Osteoblast (primary cell): ENCODE measurements at regions not wholly inside any gene's neighbourhood (a gene's known extent, or its start where the extent isn't known, plus 50 kb on each side); places are given as distances from the start of the nearest gene placed in this dataset. TPM values are rescaled to one million over a fixed set of nuclear protein-coding genes. Genes with fewer than 3 reads are reported as not detected.

Experiments used
- DNase-seq: peaks from one replicate; pipeline ENCODE4 v3.0.0; 2011; ENCODE audit warnings: low spot score, mixed read lengths; ENCODE audit not compliant: insufficient read length; ENCODE audit errors: missing footprints
- H2AFZ ChIP-seq: 2 replicates; pipeline ENCODE4 v1.6.0; 2011; ENCODE audit warnings: mild to moderate bottlenecking, low read length
- H3K27ac ChIP-seq: 2 replicates; pipeline ENCODE4 v1.5.1; 2011; ENCODE audit warnings: mild to moderate bottlenecking, low read depth, low read length, moderate library complexity
- H3K27me3 ChIP-seq: 2 replicates; pipeline ENCODE4 v1.6.0; 2012; ENCODE audit warnings: mild to moderate bottlenecking, control low read depth, inconsistent platforms, low read length, moderate library complexity; ENCODE audit not compliant: insufficient read depth
- H3K36me3 ChIP-seq: 2 replicates; pipeline ENCODE4 v1.5.1; 2011; ENCODE audit warnings: mild to moderate bottlenecking, low read length, control low read depth, moderate library complexity; ENCODE audit not compliant: insufficient read depth
- H3K4me1 ChIP-seq: 2 replicates; pipeline ENCODE4 v1.5.1; 2011; ENCODE audit warnings: mild to moderate bottlenecking, low read length, control low read depth, moderate library complexity; ENCODE audit not compliant: insufficient read depth
- H3K4me2 ChIP-seq: 2 replicates; pipeline ENCODE4 v1.6.0; 2011; ENCODE audit warnings: mild to moderate bottlenecking, low read length; ENCODE audit not compliant: insufficient read depth
- H3K4me3 ChIP-seq: fragments of 200-600 bp; sonication (generic); 3 replicates; pipeline ENCODE4 v1.5.1; 2012; ENCODE audit warnings: mild to moderate bottlenecking, low read length, inconsistent platforms; ENCODE audit not compliant: insufficient read depth
- H3K79me2 ChIP-seq: 2 replicates; pipeline ENCODE4 v1.6.0; 2012; ENCODE audit warnings: mild to moderate bottlenecking, low read length, control low read depth, inconsistent platforms; ENCODE audit not compliant: insufficient read depth
- H3K9me3 ChIP-seq: 2 replicates; pipeline ENCODE4 v1.5.1; 2011; ENCODE audit warnings: low read depth, low read length, control low read depth
- H4K20me1 ChIP-seq: 2 replicates; pipeline ENCODE4 v1.6.0; 2012; ENCODE audit warnings: mild to moderate bottlenecking, low read length, control low read depth; ENCODE audit not compliant: insufficient read depth
- CTCF ChIP-seq: IDR thresholded peaks from 2 replicates; pipeline ENCODE4 v1.5.1; 2011; ENCODE audit warnings: mild to moderate bottlenecking, low read depth, low read length, moderate library complexity; ENCODE audit errors: extremely low read depth
- small RNA-seq: library from RNA; depleted of rRNA; stranded (forward); fragments of <200 nt; gene quantifications from one replicate; pipeline ENCODE3, GENCODE V24; 2012

GRCh38 chr1:232101231-232101630 lies 474.6 kb downstream of the DISC1 start:
- H3K4me1 ChIP-seq = no peaks in the 10 kb centered on the region
- no peak for DNase-seq
- H2AFZ ChIP-seq = no peak overlapping the region
- H3K27ac ChIP-seq = no peak overlapping the region
- H3K27me3 ChIP-seq = no peaks in the 10 kb centered on the region
- H3K79me2 ChIP-seq = no peaks in the 10 kb centered on the region
- H4K20me1 ChIP-seq = no peaks in the 10 kb centered on the region
- no peaks in the 10 kb centered on the region for H3K36me3 ChIP-seq
- H3K4me2 ChIP-seq = no peak overlapping the region
- H3K4me3 ChIP-seq = no peak overlapping the region
- no peak for TF ChIP-seq CTCF
- no peaks in the 10 kb centered on the region for H3K9me3 ChIP-seq

- no peak for DNase-seq
- Histone ChIP-seq H3K9me3 (no peaks in the 10 kb centered on the region), H3K36me3 (no peaks in the 10 kb centered on the region), H3K4me1 (no peaks in the 10 kb centered on the region), H3K27ac (no peak overlapping the region), H3K79me2 (no peaks in the 10 kb centered on the region), H3K27me3 (no peaks in the 10 kb centered on the region), H2AFZ (no peak overlapping the region), H3K4me2 (no peak overlapping the region), H3K4me3 (no peak overlapping the region), H4K20me1 (no peaks in the 10 kb centered on the region)
- no peak for TF ChIP-seq CTCF
Measured at GRCh38 chr1:232096751-232097150, 470.2 kb downstream of the DISC1 start.

Small RNA genes lying in the stretch of these regions (small RNA-seq; reads per million reads assigned to genes)
- gene BX323014.1 (not detected), gene RN7SL299P (not detected)
